ENCODE measurements at regions not wholly inside any gene's neighbourhood (a gene's known extent, or its start where the extent isn't known, plus 50 kb on each side); places are given as distances from the start of the nearest gene placed in this dataset.

DNA sequence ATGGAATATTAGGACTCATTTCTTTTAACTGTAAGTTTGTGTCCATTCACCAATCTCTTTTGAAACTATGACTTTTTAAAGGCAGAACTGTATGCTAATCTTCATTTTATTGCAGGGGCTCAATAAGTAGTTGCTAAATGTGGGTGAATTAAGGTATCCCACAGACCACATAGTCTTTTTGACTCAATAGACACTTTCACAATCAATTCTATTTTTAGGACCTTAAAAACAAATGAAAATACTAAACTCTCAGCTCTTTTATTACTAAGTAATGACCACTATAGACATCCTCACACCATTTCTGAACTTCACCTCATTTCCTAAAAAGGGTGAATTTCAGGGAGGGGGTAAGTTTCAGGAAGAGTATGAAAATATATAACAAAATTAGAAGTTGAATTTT lies 106.8 kb upstream of the BEND6 start:
- TF ChIP-seq, protein P1, sequence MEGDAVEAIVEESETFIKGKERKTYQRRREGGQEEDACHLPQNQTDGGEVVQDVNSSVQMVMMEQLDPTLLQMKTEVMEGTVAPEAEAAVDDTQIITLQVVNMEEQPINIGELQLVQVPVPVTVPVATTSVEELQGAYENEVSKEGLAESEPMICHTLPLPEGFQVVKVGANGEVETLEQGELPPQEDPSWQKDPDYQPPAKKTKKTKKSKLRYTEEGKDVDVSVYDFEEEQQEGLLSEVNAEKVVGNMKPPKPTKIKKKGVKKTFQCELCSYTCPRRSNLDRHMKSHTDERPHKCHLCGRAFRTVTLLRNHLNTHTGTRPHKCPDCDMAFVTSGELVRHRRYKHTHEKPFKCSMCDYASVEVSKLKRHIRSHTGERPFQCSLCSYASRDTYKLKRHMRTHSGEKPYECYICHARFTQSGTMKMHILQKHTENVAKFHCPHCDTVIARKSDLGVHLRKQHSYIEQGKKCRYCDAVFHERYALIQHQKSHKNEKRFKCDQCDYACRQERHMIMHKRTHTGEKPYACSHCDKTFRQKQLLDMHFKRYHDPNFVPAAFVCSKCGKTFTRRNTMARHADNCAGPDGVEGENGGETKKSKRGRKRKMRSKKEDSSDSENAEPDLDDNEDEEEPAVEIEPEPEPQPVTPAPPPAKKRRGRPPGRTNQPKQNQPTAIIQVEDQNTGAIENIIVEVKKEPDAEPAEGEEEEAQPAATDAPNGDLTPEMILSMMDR (optimal IDR thresholded peaks at IDR 0.05 in 1 of 3, IDR thresholded peaks at IDR 0.05 in 1 of 3, conservative IDR thresholded peaks at IDR 0.05 in 1 of 3; ENCODE audit: extremely low read depth in 1 of 3, insufficient read depth in 2 of 3, low read length in 3 of 3) = no peak
- no peak for TF ChIP-seq EZH2 (IDR thresholded peaks at IDR 0.05; ENCODE audit: low read length)
